Testis (tissue), 2 donors: ENCODE measurements at regions not wholly inside any gene's neighbourhood (a gene's known extent, or its start where the extent isn't known, plus 50 kb on each side); places are given as distances from the start of the nearest gene placed in this dataset.

Source experiments
- POLR2A ChIP-seq: fragments of 450-650 bp; IDR thresholded peaks from one replicate; pipeline ENCODE4 v1.6.1; 2017; ENCODE audit warnings: antibody characterized with exemption, mild to moderate bottlenecking, moderate library complexity
- TF ChIP-seq, protein P1 (sequence below), 3 experiments: fragments of 450-650 bp in 2 of 3; fragments of 200-600 bp in 1 of 3; sonication (generic) in 1 of 3; IDR thresholded peaks; one replicate each; pipeline ENCODE4 v1.5.1; 2016 to 2019; ENCODE audit warnings: antibody characterized with exemption in 3 of 3, mild to moderate bottlenecking in 2 of 3, moderate library complexity in 1 of 3

DNA sequence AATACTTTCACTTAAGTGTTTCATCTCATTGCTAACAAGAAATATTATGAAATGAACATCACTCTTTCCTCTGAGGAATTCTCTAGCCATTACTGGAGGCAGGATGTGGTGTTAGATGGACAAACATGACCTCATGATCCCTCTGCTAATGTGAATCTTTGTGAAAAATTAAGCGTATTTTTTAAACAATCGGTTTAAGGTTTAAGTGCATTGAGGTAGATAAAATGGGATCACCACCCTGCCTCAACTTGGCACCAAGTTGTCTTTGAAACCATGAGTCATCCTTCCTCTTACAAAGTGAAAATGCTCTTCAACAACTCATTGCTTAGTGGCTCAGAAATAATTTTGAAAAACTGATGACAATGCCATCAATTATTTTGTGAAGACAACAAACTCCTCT, 76.0 kb upstream of the DCBLD2 start:
- TF ChIP-seq, protein P1, sequence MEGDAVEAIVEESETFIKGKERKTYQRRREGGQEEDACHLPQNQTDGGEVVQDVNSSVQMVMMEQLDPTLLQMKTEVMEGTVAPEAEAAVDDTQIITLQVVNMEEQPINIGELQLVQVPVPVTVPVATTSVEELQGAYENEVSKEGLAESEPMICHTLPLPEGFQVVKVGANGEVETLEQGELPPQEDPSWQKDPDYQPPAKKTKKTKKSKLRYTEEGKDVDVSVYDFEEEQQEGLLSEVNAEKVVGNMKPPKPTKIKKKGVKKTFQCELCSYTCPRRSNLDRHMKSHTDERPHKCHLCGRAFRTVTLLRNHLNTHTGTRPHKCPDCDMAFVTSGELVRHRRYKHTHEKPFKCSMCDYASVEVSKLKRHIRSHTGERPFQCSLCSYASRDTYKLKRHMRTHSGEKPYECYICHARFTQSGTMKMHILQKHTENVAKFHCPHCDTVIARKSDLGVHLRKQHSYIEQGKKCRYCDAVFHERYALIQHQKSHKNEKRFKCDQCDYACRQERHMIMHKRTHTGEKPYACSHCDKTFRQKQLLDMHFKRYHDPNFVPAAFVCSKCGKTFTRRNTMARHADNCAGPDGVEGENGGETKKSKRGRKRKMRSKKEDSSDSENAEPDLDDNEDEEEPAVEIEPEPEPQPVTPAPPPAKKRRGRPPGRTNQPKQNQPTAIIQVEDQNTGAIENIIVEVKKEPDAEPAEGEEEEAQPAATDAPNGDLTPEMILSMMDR (IDR thresholded peaks at IDR 0.05) = no peak
- TF ChIP-seq POLR2A = no peak
